ENCODE measurements at regions not wholly inside any gene's neighbourhood (a gene's known extent, or its start where the extent isn't known, plus 50 kb on each side); places are given as distances from the start of the nearest gene placed in this dataset.
"Not testable (repeated sequence)": the region's sequence is repeated elsewhere in the genome, so short reads cannot be mapped to it uniquely, and the experiment has no call there.

DNA sequence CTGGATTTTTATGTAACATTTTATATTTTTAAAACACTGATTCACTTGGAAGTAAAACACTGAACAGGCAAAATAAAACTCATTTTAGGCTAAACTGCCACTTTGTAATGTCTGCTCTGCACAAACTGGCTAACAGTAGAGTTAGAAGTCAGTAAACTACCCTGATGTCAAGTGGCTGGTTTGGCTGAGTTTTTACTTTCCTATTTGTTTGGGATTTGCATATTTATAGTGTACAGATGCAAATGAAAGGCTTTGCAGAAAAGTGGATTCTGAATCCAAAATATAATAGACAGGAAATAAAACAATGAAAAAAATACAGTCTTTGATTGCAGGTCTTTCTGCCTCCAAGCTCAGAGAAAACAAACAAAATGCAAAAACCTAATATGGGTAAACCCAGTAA, 213.1 kb downstream of the CDH26 start:
- no peak for DNase-seq (ENCODE audit: low read depth)

DNA sequence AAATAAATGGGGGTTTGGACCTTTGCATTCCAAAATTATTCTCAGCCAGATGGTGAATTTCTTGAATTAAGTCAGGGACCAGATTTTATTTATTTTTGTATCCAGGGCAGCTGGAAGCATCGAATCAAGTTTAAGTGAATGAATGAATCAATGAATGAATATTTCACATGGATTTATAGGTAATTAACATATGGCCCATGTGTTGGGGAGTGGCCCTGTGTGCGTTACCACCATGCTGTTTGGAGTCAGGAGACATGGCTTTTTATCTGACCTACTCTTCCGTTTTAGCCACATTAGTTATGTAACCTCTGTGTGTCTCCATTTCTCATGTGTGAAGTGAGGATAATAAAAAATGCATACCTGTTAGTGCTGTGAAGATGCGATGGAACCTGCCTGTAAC, 213.5 kb downstream of the CDH26 start:
- no peak for DNase-seq (ENCODE audit: low read depth)

DNA sequence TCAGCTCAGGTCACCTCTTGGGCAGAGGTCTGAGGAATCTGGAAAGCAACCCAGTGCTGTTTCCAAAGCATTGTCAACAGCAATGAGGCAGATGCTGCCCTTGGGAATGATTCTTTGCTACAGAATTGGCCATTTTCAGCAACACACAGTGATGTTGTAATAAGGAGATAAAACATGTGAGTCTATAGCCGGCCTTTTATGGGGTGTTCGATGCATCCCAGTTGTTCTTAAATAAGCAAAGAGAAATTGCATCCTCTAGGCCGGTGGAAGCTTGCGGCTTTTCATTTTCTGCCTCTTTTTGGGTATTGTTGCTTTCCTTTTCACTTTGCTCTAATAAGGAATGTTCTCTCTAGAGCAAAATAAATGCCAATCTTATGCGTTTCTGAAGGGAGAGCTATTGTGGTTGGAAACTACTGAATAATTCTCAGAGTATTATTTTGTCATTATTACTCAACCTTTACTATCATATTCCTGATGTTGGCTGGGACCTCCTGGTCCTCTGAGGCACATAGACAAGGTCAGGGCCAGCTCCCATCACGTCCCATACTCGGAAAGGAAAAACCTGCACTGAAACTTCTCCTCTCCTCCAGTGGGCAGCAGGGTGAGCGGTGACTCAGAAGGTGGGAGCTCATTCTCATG, 214.2 kb downstream of the CDH26 start:
- no peak for DNase-seq (ENCODE audit: low read depth)

DNA sequence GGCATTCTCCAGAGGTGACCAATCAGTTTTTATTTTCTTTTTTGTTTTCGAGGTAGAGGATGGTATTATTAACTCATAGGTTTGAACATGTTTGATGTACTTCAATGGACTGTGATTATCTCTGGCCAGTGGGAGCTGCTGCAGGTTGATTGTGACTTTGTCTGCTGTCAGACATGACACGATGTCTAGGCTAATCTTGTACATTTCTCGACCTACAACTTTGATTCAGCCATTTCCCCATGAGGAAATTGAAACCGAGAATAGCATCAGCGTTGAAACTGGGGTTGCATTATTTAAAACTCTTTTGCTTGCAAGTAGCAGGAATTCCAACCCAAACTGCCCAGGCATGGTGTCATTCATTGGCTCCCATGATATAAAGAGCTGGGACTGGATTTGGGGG, 218.9 kb downstream of the CDH26 start:
- DNase-seq (ENCODE audit: low read depth) = no peak

DNA sequence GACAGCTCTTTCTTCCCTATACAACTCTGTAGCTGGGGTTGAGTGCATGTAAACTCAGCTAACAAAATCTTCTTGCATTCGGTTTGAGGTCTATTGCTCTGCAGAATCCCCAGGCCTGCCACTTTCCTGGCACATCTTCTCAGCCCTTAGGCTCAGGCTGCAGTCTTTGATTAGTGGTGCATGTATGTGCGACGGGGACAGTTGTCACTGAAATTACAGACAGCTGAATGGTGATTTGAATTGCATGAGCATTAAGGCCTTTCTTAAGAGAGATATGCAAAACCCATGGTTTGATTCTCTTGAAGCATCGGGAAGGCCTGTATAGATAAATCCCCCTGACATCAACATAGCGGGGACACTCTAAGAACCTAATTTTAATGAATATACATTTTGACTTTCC, 222.8 kb downstream of the CDH26 start:
- DNase-seq (ENCODE audit: low read depth) = no peak

DNA sequence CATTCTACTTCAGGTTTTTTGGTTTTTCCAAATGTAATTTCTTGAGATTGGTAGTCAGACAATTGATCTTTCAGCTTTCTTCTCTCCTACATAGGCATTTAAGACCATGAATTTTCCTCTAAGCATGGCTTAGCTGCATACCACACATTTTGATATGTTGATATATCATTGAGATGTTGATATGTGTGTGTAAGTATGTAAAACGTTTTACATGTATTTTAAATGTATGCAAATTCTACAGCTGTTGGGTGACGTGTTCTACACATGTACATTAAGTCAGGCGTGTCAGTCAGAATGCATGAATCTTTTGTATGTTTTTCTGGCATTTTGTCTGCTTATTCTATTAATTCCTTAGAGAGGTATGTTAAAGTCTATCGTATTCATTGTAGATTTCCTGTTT, 228.2 kb downstream of the CDH26 start:
- no peak for DNase-seq (ENCODE audit: low read depth)

DNA sequence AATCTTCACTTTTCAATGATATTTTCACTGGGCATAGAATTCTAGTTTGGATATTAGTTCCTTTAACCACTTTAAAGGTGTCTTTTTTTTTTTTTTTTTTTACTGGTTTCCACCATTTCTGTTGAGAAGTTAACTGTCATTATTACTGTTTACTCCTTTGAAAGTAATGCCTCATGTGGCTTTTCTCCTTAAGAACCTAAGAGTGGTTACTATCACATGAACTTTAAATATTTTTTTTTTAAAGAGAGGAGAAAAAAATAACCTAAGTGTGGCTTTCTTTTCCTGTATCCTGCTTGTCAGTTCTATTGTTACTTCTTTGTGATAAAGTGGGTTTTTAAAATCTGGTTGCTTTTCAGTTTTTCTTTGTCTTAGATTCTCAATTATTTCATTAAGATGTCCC, 229.5 kb downstream of the CDH26 start:
- DNase-seq (ENCODE audit: low read depth) = no peak

DNA sequence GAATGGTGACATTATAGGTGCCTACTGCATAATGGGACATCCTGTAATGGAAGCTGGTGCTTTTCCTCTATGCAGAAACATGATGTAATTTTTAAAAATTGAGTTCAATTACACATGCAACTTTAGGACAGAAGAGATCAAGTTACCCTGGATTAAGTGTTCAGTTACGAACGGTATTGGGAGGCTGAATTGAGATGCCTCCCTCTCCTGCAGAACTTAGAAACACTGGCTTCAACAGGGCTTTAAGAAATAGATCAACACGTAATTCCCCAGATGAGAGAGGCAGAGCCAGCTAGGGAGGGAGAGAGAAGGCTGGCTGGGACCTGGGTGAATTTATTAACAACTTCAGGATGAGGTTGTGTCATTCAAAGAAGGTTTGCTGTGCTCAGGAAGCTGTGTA, 232.8 kb downstream of the CDH26 start:
- DNase-seq (ENCODE audit: low read depth) = no peak

DNA sequence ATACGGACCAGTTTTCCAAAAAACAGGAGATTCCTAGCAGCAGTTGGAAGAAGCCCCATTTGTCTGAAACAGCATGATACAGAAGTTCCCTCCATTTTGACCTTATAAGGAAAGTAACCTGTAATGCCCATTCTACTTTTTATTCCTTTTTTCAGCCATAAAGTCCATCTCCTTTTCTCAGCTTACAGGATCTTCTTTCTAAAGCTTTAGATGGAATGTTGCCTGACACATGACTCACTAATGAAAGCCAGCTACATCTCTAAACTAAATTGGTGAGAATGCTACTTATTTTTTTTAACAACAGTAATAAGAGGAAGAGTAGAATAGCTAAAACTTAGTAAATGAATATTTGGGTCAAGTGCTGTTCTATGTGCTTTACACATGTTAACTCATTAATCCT, 234.1 kb downstream of the CDH26 start:
- no peak for DNase-seq (ENCODE audit: low read depth)

DNA sequence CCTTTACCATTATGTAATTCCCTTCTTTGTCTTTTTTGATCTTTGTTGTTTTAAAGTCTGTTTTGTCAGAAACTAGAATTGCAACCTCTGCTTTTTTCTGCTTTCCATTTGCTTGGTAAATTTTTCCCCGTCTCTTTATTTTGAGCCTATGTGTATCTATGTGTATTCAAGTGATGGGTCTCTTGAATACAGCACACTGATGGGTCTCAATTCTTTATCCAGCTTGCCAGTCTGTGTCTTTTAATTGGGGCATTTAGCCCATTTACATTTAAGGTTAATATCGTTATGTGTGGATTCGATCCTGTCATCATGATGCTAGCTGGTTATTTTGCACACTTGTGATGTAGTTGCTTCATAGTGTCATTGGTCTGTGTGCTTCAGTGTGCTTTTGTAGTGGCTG, 240.9 kb downstream of the CDH26 start:
- not testable (repeated sequence) for DNase-seq (ENCODE audit: low read depth)

DNA sequence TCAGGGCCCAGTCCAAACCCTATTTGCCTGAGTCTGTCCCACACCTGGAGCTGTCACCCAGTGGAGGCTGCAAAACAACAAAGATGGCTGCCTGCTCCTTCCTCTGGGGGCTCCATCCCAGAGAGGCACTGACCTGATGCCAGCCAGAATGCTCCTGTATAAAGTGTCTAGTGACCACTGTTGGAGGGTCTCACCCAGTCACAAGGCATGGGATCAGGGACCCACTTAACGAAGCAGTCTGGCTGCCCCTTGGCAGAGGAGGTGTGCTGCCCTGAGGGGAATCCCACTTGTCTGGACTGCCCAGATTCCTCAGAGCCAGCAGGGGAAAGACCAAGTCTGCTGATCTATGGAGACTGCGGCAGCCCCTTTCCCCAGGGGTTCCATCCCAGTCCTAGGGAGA, 241.6 kb downstream of the CDH26 start:
- DNase-seq (ENCODE audit: low read depth) = no peak

DNA sequence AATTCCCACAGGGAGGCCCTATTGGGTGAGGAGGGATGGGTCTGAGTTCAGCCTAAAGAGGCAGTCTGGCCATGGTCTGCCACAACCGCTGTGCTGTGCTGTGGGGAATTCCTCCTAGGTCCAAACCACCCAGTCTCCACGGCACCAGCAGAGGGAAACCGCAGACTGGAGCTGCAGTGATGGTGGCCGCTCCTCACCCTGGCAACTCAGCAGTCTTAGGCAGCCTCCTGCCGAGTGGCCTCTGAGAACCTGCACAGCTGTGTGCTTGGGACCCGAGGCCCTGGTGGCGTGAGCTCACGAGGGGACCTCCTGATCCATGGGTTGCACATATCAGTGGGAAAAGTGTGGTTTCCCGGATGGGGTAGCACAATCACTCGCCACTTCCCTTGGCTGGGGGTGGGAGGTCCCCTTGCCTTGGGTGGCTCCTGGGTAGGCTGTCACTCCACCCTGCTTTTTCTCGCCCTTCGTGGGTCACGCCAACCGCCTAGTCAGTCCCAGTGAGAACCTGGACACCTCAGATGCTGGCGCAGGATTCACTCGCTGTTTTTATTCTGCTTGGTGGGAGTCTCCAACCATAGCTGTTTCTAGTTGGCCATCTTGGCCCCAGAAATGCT, 242.2 kb downstream of the CDH26 start:
- DNase-seq (ENCODE audit: low read depth) = no peak

DNA sequence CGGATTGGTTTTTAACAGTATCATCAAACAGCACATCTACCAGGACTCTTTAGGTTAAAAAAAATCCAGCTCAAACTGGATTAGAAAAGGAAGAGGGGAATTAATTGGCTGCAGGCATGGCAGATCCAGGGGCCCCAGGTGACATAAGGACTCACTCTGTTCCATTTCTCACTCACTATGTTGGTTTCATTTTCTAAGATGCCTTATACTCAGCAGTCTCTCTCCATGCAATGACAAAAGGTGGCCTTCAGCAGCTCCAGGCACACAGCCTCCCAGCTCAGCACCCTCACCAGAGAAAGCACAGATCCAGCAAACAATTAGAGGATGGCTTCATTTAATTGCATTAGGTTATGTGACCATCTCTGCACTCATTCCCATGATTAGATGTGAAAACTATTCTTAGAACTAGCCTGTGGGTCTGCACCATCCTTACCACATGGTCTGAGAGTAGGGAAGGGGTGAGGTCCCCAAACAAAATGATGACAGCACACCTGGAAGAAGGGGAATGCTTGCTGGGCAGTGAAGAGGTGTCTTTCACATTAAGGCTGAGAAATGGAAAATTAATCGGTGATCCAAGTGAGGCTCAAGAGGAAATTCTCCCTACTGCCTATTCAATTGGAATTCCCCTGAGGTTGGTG, 243.1 kb downstream of the CDH26 start:
- DNase-seq (ENCODE audit: low read depth) = no peak

DNA sequence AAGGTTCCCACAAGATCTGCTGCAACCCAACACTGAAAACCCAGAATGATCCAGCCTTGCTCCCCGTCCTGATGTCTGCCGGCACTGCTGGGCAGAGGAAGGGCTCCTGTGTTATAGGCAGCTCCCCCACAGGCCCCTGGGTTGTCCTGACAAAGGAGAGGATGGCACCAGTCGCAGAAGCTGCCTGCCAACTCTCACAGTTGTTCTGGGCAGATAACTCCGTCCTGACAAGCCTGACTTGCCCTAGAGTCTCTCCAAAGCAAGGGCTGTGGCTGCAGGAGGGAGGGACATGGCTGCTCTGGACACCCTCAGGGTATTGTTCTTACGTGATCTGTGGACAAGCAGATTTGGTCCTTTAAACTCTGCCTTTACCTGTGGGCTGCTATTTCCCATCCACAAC, 243.8 kb downstream of the CDH26 start:
- no peak for DNase-seq (ENCODE audit: low read depth)

DNA sequence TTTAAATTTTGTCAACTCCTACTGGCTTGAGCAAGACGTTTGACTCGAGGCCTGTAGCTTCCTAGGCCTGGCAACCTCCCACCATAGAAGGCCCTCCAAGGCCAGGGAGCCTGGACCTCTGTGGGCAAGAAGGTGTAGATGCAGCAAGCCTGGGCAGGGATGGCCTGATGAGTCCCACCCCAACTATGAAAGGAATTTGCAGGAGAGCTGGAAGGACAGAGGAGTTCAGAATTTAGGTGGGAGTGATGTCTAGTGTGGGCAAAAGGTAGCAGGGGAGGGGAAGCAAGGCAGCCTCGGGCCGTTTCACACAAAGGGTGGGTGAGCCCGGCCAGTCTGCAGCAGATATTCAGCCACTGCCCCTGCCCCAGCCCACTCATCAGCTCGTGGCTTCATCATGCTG, 245.2 kb downstream of the CDH26 start:
- DNase-seq (ENCODE audit: low read depth) = no peak

DNA sequence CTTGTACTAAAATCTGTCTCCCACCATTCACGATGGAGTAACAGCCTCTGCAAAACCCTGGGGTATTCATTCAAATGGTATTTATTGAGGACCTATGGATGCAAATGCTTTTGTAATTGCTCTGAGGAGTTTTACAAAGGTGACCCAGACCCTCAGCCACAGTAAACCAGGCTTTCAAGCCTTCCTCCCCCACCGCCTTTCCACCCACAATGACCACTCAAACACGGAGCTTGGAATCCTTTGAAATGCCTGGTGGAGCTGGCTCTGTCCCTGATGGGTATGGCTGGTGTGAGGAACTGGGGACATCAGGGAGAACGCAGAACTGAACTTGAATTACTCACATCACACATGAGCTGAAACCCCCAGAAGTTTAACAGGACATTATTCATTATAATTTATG, 246.4 kb downstream of the CDH26 start:
- no peak for DNase-seq (ENCODE audit: low read depth)

DNA sequence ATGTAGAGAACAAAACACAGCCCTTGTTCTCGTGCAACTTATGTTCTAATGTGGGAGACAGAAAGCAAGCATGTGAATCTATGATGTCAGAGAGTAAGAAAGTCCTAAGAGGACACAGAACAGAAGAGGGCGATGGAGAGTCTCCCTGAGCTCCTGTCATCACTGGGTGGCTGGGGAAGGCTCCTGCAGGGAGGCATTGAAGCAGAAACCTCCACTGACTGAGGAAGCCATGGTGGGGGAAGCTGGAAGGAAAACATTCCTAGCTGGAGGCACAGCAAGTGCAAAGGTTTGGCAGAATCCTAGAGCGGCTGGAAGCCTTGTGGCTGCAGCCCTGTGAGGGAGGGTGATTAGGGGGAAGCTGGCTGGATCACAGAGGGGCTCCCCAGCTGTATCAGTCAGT, 248.0 kb downstream of the CDH26 start:
- DNase-seq (ENCODE audit: low read depth) = no peak

DNA sequence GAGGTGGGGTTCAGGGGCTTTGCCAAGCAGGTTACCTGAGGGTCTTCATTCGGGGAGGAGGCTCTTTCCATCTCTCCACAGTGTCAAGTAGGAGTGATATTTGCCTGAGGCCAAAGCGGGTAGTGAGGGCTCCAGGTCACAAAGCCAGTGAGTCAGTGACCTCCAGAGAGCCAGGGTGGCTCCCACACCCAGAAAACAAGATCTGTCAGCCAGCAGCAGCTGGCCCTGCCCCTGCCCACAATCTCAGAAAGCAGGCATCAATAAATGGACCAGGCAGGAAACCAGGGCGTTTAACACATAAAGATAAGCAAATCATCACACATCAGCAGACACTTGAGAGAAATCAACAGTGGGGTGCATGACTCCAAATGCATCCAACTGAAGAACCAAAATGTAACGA, 250.8 kb downstream of the CDH26 start:
- peak; percentile 48 for DNase-seq (ENCODE audit: low read depth)

DNA sequence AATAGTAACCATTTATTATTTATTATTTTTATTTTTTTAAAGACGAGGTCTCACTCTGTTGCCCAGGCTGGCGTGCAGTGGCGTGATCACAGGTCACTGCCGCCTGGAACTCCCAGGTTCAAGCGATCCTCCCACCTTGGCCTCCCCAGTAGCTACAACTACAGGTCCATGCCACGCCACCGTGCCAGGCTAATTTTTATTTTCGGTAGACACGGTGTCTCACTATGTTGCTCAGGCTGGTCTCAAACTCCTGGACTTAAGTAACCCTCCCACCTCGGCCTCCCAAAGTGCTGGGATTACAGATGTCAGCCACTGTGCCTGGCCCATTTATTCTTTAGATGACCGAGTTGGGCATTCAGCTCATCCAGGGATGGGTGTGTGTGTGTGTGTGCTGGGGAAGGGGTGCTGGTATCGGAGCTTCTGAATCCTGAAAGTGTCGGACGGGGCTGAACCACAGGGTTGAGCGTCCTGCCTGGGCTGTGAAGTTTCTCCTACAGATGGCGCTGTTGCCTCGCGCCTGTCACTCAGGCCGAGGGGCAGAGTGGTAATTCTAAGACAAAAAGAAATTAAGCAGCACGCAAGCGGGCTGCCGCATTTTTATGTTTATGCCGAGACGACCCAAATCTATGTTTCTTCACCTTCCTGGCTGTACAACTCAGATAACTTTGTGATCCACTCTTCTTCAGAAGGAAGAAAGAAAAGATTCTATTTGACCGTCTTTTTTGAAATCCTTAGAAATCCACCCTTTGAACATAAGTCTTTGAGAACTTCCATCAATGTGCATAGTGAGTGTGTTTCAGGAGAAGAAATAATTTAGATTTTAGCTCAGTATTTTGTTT, 252.8 kb downstream of the CDH26 start:
- DNase-seq (ENCODE audit: low read depth) = peak; percentile 25

DNA sequence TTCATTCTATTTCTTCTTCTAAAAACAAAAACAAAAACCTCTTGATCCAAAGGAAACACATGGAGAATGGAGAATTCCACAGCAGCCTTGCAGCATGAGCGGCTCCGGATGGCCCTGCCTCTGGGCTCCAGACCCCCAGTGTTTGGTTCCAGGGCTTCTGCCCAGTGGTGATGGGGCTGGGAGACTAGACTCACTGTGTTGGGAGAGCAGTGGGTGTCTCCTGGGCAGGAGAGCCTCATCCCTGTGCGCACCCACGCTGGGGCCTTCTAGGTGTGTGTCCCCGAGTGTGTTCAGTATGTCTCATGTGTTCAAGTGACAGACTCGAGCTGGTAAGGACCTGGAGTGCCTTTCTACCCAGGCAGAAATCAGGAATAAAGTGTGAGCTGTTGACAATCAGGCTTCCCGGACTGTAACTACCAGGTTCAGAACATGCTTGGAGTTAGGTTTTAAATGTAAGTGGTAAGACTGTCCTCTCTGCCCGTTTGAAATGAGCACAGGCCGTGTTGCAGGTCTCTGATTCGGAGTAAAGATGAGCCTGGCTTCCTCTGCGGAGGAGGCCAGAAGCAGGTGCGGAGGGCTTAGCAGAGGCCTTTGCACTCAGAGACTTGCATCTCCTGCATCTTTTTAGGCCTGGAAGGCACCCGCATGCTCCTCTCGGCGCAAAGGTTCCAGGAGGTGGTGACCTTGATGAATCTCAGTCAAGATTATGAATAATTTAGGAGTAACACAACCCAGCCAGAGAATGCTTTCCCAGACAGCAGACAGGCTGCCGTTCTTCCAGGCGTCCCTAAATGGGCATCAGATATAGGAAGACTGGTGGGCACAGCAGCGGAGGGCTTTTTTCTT, 253.6 kb downstream of the CDH26 start:
- no peak for DNase-seq (ENCODE audit: low read depth)

DNA sequence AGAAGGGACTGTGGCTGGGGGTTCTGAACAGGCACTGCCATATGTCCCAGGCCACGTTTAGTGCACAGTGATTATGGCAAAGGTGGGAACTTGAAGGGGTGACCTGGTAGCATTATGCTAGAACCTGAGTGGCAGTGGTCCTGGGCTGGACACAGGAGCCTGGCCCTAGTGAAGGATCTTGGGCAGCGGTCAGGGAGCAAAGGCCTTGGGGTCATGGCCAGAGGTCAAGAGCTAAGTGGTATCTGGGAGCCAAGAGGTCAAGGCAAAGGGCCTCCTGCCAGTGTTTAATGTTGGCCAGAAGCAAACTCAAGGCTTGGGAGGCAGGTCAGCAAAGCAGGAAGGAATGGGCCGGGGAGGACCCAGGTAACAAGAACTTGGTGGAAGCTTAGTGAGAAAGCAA, 254.5 kb downstream of the CDH26 start:
- no peak for DNase-seq (ENCODE audit: low read depth)

All from CMK (cell line).